Astrocyte (in vitro differentiated cells and primary cell): ENCODE measurements at regions not wholly inside any gene's neighbourhood (a gene's known extent, or its start where the extent isn't known, plus 50 kb on each side); places are given as distances from the start of the nearest gene placed in this dataset.

Source experiments
- CTCF ChIP-seq: IDR thresholded peaks from 2 replicates; pipeline ENCODE4 v1.5.1; 2011; ENCODE audit warnings: low read depth, mild to moderate bottlenecking, inconsistent platforms, low read length, moderate library complexity; ENCODE audit not compliant: insufficient read depth
- EZH2 ChIP-seq: IDR thresholded peaks from 2 replicates; pipeline ENCODE4 v1.6.1; 2012; ENCODE audit warnings: mild to moderate bottlenecking, low read length, inconsistent platforms; ENCODE audit not compliant: insufficient read depth

GRCh38 chr6:121917834-121918559 is 481.5 kb upstream of the HSF2 start:
- no peak for TF ChIP-seq CTCF
- no peak for TF ChIP-seq EZH2
